ENCODE measurements at regions not wholly inside any gene's neighbourhood (a gene's known extent, or its start where the extent isn't known, plus 50 kb on each side); places are given as distances from the start of the nearest gene placed in this dataset.

DNA sequence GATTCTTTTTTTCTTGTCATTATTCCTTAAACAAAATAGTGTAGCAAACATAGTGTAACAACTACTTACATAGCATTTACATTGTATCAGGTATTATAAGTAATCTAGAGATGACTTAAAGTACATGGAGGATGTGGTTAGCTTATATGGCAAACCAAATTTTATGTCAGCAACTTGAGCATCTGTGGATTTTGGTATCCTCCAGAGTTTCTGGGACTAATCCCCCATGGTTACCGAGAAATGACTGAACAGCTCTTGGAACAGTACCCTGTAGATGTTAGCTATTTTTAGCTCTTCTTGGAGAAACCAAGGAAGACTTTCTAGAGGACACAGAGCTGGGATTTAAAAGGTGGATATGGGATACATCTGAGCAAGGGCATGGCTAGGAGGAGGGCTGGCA, 157.6 kb upstream of the KLF4 start:
- no peak overlapping the region for H3K23ac ChIP-seq (ENCODE audit: insufficient read length, low read depth, low read length)
- Mint-ChIP-seq H3K27me3 (ENCODE audit: low read depth) (peaks cover 1% of the 10 kb centered on the region; the same call in 1 of the 2 replicates), H3K27ac (no peak overlapping the region), H3K4me3 (no peak overlapping the region), H3K4me1 (peaks cover 5% of the 10 kb centered on the region in 2 experiments; a peak in 3 of 4 replicates), H3K36me3 (ENCODE audit: insufficient read depth in 1 of 3, low read depth in 3 of 3) (no peaks in the 10 kb centered on the region), H3K9me3 (no peaks in the 10 kb centered on the region)
- H4K20me1 ChIP-seq (ENCODE audit: control insufficient read depth, insufficient read depth, insufficient read length): no peaks in the 10 kb centered on the region
- no peak overlapping the region for H4K8ac ChIP-seq (replicated peaks; ENCODE audit: insufficient read length, low read depth, low read length)
- no peak overlapping the region for H2BK5ac ChIP-seq (ENCODE audit: insufficient read length, low read length)
- no peak for TF ChIP-seq CTCF (conservative IDR thresholded peaks at IDR 0.05)
- H2AK5ac ChIP-seq (ENCODE audit: insufficient read length, low read length): no peak overlapping the region
- no CpG with 5 or more reads among the region's 1 CpG for WGBS (ENCODE audit: extremely low coverage, insufficient read length, low lambda C conversion rate)
- H2BK12ac ChIP-seq (ENCODE audit: insufficient read length, low read depth, low read length): no peak overlapping the region
- no peak overlapping the region for H3K9ac ChIP-seq (ENCODE audit: extremely low read depth, insufficient read length, low read length)
- H3K9me3 ChIP-seq (ENCODE audit: control insufficient read depth, low read depth, low read length): no peaks in the 10 kb centered on the region
- no peak overlapping the region for H2AFZ ChIP-seq (ENCODE audit: low read length)
- no peak for DNase-seq
- H3K23me2 ChIP-seq (ENCODE audit: insufficient read length, low read depth, low read length, poor library complexity, severe bottlenecking): no peaks in the 10 kb centered on the region
- no peak overlapping the region for H4K5ac ChIP-seq (ENCODE audit: insufficient read length, low read depth, low read length)
- H3K4me1 ChIP-seq (ENCODE audit: insufficient read depth, low read length): no peaks in the 10 kb centered on the region
- H3K14ac ChIP-seq (ENCODE audit: insufficient read depth, low read length): no peak overlapping the region
- H3K56ac ChIP-seq (ENCODE audit: insufficient read length, low read depth, low read length): no peak overlapping the region
- no peak overlapping the region for H3K18ac ChIP-seq (ENCODE audit: insufficient read length, low read depth, low read length)
- H2BK120ac ChIP-seq (ENCODE audit: low read depth, low read length, poor library complexity, severe bottlenecking): no peak overlapping the region
- H3K4me2 ChIP-seq (ENCODE audit: insufficient read depth, insufficient read length, low read length): no peak overlapping the region
- no peak overlapping the region for H4K91ac ChIP-seq (ENCODE audit: insufficient read length, low read depth, low read length)
- H3K27ac ChIP-seq (ENCODE audit: insufficient read length, low read depth, low read length): no peak overlapping the region
- no peaks in the 10 kb centered on the region for H3K79me1 ChIP-seq (ENCODE audit: insufficient read depth, low read depth, low read length, poor library complexity, severe bottlenecking)
- no peak overlapping the region for H3T11ph ChIP-seq (ENCODE audit: low read length)
- no peak overlapping the region for H2BK15ac ChIP-seq (ENCODE audit: low read depth, low read length)
- H3K79me2 ChIP-seq (ENCODE audit: insufficient read depth, low read length): no peaks in the 10 kb centered on the region
- H3K4ac ChIP-seq (ENCODE audit: low read depth, low read length): no peak overlapping the region
- H3K27me3 ChIP-seq (ENCODE audit: insufficient read depth, low read length): no peaks in the 10 kb centered on the region
- H2BK20ac ChIP-seq (ENCODE audit: low read depth, low read length, poor library complexity, severe bottlenecking): no peak overlapping the region
